GM18867 (cell line): ENCODE measurements at regions not wholly inside any gene's neighbourhood (a gene's known extent, or its start where the extent isn't known, plus 50 kb on each side); places are given as distances from the start of the nearest gene placed in this dataset.
"Not testable (repeated sequence)": the region's sequence is repeated elsewhere in the genome, so short reads cannot be mapped to it uniquely, and the experiment has no call there.

ENCODE experiments used
- ATAC-seq: cut with Tn5 transposase; IDR thresholded peaks from one replicate; pipeline ENCODE4 v1.9.1; 2021; ENCODE audit warnings: mild to moderate bottlenecking, moderate library complexity; ENCODE audit not compliant: unreplicated experiment

DNA sequence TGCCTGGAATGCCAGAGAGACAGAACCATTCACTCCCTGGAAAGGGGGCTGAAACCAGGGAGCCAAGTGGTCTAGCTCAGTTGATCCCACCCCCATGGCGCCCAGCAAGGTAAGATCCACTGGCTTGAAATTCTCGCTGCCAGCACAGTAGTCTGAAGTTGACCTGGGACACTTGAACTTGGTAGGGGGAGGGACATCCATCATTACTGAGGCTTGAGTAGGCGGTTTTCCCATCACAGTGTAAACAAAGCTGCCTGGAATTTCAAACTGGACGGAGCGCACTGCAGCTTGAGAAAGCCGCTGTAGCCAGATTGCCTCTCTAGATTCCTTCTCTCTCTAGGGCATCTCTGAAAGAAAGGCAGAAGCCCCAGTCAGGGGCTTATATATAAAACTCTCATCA lies 310.7 kb upstream of the DPPA4 start:
- no peak for ATAC-seq

DNA sequence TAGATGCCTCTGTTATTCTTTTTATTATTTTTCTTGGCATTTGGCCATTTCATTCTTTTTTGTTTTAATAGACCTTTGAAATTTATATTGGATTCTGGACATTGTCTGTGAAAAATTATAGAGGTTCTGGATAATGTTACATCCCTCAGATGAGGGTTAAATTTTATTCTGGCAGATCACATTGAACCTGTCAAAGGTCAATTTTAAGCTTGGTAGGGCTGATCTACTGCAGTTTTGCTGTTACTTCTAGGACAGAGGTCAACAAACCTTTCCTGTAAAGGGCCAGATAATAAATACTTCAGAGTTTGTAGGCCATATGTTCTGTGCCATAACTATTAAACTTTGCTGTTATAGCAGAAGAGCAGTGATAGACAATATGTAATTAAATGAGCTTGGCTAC lies 318.9 kb upstream of the DPPA4 start:
- no peak for ATAC-seq

DNA sequence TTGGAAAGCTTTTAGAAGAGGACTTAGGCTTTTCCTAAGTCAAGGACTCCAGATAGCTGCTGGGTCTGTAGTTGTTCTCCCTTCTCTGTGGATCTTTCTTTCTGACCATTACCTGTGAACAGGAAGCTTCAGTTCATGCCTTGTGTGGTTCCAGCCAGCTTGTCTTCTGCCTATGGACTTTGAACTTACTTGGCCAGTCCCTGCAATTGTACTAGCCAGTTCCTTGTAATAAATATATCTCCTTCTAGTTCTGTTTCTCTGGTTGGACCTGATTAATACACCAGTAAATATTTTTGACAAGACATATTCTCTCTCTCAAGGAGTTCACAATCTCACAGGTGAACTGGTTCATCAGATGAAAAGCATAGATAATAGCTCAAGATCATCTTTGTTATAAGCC lies 341.3 kb upstream of the DPPA4 start:
- no peak for ATAC-seq

DNA sequence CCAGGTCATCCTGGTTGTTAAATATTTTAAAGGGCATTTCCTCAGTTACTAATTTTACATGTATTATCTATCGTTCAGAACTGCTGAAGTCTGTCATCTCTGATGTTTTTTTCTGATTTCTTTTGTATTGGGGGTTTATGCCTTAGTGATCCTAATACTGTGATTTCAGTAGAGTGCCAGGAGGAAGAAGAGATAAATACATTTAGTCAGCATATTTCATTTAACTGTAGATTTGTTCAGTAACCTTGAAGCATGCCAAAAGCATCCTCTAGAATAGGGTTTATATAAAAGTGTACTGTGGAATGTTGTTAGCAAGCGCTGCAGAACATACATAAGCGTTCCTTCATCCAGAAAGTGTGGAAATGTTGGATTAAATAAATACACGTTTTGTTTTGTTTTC lies 342.3 kb upstream of the DPPA4 start:
- no peak for ATAC-seq

DNA sequence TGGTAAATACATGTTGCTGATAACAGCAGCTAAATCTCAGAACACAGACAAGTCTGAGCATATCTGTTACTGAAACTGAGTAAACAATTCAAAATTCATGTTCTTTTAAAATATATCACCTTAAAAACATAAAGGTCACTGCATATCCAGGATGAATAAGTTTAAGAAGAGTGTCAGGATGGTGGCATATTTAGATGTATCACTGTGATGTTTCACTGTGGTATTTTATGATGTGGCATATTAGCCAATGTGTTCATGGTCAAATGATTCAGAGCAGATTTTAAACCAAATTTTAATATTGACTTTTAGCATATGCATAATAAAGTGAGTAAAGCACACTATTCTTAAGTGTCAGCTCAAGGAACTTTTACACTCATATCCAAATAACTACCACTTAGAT lies 346.4 kb upstream of the DPPA4 start:
- no peak for ATAC-seq

DNA sequence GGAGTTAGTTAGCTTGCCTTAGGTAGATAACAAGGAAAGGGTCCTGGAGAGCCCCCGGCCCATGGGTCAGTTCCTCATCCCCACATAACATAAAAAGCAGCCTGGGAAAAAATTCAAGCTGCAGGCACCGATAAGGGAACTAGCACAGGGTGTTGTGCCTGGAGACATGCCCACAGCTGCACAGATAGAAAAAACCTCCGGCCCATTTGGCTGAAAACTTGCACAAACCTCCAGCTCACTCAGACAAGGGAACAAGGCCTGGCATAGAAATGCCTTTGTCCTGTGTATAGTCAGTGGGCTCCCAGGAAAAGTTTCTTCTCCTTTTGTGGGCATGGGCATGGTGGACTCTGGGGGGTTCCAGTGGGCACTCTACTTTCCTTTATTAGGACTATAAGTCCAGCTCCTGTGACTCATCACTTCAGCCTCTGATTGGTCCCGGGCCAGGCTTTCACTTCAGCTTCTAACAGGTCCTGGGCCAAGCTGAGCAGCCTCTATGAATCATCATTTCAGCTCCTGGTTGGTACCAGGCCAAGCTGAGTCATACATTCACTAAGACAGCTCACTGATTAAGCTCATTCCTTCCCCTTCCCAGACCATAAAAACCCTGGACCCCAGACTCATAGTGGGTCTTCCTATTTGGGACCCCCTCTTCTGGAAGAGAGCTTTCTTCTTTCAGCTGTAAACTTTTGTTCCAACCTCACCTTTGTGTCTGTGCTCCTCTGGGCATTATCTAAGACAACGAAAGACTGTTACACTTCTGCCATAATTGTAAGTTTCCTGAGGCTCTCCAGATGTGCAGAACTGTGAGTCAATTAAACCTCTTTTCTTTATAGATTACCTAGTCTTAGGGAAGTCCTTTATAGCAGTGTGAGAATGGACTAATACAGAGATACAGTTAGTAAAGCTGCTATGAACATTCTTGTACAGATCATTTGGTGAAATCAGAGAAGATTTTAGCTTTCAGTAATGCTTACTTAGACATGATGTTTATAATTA lies 348.0 kb upstream of the DPPA4 start:
- ATAC-seq: no peak

DNA sequence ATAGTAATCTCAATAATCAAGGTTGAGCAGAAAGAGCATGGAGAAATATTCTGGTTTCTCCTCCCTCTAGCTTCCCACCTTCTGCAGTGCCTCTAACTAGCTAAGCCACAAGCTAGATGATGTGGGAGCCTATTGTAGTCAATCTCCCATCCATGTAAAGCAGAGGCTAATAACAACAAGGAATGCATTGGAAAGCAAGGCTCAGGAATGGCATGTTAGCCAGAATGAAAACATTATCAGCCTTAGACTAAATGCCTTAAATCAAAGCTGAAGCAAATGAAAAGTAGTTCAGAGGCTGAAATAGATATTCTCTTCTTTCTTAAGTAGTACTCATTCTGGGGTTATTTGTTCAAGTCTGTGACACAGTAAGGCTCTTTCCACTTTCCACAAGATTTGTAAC lies 350.3 kb upstream of the DPPA4 start:
- no peak for ATAC-seq

DNA sequence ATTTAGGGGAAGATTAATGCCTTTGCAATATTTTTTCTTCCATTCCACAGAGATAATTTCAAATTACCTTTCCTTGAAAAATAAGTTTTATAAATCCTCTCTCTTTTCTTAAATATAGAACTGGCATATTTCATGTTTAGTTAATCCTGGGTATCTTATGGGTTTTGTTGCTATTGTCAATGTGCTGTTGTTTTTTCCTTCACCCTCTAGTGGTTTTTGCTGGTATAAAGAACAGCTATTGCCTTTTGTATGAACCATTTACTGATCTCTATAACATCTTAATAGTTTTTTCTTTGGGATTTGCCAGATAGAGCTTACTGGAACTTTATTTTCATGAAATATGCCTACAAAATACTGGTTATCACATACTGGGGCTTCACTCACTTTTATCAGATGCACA lies 359.6 kb upstream of the DPPA4 start:
- ATAC-seq: no peak

DNA sequence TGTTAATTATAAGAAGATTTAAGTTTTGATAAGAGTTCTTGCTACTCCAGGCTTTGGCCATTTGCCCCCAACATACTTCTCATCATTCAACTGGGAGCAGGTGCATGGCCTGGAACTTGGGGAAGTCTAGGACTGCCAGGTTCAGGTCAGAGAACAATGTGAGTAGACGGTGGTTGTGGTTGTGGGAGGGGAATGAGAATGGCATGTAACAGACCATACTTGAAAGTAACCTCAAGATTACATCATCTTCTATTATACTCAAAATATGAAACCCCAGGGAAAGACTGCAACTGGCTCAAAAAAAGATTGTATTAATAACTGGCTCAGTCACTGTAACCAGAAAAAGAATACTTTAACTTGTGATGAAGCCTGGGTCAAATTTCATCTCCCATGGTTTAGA lies 364.9 kb upstream of the DPPA4 start:
- peak; percentile 88 for ATAC-seq

DNA sequence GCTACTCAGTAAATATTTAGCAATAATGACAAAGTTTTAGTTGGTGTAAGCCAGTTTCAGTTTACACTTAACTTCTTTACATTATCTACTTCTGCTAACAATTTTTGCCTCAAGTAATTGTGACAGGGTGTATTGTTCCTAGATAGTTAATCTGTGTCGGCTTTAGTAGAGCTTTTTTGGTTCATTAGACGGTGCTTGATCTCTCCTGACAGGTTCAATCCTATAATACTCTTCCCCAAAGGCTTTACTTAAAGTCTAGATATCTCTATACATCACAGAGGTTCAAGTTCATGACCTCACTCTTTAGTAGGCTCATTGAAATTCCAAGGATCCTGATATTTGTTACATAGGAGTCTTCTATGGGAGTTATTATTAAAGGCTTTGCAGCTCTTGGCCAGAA lies 365.6 kb upstream of the DPPA4 start:
- peak; percentile 5 for ATAC-seq

DNA sequence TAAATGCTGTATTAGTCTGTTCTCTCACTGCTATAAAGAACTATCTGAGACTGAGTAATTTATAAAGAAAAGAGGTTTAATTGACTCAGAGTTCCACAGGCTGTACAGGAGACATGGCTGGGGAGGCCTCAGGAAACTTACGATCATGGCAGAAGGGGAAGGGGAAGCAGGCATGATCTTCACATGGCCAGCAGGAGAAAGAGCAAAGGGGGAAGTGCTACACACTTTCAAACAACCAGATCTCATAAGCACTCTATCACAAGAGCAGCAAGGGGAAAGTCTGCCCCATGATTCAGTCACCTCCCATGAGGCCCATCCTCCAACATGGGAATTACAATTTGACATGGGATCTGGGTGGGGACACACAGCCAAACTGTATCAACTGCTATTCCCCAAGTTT lies 367.8 kb upstream of the DPPA4 start:
- not testable (repeated sequence) for ATAC-seq

DNA sequence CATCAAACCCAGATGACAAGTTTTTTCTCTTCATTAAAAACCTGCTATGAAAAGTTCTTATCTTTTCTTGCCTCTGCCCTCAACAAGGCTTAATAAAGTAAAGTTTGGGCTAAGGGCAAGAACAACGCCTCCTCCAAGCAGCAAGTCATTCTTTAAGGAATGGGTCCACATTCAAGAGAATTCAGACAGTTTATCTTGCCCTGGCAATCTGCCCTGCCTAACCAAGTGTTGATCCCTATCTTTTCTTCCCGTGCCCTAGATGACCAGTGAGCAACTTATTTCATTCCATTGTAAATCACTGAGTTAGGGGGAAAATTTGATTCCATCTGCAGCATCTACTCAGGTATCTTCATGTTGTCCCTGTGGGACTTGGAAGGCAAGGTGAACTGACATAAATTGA lies 370.3 kb upstream of the DPPA4 start:
- no peak for ATAC-seq

DNA sequence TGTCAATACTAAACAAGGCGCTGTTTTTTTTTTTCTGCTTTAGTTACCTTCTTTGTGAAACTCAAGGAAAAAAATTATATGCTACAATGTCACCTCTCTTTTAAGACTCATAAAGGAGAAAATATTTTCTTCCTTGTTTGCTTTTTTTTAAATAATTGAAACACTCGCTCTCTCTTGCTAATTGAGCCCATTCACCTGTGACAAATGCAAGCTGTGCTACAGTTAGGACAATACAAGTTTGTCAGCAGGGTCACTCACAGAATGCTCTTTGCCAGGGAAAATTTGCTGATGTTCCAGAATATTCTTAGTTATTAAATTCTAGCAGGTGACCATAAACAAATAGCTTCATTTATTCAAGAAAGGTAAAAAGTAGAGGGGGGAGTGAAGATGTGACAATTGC lies 375.9 kb upstream of the DPPA4 start:
- ATAC-seq: no peak

DNA sequence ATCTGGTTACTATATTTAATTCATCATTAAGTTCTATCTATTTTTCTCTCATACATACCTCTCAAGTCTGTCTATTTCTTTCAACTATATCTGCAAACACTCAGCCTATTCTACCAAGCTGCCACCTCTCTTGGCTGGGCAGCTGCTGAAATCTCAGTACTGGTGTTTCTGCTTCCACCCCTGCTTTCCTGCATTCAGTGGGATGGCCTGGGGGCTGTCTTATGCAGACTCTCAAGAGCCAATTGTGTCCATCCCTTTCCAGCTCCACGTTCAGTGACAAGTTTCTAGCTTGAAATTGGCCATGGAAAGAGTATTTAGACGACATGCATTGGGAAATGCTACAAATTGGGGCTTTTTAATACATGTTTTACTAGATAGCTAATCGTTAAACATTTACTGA lies 378.4 kb upstream of the DPPA4 start:
- no peak for ATAC-seq

DNA sequence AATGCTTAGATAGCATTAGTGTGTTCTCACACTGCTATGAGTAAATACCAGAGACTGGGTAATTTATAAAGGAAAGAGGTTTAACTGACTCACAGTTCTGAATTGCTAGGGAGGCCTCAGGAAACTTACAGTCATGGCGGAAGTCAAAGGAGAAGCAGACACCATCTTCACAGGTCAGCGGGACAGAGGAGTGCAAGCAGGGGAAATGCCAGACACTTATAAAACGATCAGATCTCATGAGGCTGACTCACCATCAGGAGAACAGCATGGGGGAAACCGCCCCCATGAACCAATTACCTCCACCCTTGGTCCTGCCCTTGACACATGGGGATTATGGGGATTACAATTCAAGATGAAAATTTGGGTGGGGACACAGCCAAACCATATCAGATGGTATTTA lies 381.5 kb upstream of the DPPA4 start:
- no peak for ATAC-seq

DNA sequence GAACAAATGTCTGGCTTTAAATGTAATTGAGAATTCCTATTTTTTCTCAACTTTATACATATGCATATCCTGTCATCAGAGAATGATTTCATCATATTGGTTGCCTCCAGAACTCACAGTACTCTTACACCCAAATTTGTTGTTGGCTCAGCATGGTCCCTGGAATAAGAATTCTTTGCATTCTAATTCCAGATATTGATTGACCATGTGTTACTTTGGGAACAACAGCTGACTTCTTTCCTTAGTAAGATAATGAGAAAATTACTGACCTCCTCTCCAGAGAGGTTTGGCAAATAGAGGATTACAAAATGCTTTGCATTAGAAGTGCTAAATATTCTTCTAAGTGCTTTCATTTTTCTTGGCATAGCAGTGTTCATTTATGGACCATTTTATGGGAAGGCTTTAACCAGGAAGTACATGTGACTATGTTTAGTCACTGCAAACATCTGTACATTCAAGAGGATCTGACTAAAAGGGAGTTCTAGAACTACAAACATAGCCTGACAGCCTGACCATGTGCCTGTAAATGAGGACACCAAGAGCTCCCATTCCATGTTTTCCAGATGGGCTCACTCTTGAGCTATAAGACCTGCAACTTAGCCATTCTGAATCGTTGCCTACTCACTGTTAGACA lies 391.6 kb upstream of the DPPA4 start:
- no peak for ATAC-seq

DNA sequence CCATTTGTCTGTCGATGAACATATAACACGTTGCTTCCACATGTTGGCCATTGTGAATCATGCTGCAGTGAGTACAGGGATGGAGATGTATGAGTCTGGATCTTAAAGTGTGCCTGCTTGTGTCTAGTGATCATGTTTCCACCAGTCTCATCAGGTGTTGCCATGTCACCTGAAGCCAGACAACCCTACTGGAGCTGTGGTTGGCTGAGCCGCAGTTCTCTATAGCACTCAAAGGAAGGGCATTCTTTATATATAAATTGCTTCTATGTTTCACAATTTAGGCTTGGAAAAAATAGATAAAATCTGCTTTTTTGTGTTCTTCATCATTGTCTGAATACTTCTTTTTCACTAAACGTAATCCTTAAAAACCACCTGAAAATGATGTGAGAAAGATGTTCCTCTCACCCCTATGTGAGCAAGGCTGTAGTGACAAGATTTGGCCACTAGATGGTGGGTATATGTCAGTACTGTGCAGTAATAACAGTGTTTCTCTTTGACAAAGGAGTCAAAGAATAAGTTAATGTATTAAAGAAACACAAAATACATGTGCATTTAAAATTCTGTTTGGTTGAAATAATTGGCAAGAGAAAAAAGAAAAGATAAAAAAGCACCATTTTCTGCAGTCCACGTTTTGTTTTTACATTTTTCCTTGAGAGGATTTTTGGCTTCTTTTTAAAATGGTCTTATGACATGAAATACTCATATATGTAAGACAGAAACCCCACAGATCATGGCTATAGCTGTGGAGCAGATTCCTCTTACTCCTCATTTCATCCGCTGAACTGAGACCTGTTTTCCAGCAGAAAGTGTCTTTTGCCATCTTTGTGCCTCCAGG lies 394.5 kb upstream of the DPPA4 start:
- peak; percentile 96 for ATAC-seq

DNA sequence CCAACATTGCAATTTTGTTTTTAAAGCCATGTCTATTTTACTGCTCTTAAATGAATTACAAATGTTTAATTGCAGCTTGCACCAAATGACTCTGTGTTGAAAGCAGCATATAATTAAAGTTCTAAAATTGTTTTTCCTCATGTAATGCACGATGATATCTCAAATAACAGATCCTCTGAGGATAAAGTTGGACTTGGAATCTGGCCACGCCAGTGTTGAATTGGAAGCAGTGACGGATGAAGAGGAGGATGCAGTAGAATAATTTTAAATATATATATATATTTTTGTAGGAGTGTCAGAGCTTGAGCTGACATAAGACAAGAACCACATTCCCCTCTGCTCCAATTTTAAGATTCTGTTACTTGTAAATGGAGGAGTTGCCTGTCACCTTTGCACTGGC lies 406.6 kb upstream of the DPPA4 start:
- no peak for ATAC-seq

DNA sequence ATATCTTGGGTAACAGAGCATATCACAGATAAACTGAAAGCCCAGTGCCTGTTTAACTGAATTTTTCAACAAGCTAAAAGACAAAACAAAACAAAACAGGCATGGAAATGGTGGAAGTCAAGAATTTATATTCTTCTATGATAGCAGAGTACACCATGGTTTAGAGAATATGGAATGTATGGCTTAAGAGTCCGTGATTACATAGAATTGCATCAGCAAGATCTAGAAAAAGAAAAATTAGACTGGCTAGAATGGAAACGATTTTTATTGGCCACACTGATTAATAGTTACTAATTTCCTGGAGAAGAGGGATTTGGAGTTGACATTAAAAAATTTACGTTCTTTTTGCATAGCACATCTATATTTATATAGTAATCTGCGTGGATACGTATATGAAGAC lies 435.2 kb upstream of the DPPA4 start:
- ATAC-seq: no peak

DNA sequence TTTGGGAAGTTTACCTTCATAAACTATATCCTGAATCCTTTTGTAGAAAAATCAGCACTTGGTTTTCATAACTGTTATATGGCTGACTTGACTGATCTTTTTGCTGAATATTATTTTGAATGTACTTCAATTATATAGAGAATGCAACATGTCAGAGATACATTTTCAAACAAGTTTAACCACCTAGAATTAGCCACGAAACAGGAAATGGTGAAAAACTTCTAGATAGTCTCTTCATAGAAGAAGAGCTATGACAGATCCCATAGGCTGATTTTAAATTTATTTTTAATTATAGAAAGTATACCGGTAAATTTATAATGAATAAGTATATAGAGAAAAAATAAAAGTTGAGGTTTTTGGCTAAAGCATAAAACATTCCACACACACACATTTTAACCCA lies 436.8 kb upstream of the DPPA4 start:
- ATAC-seq: no peak

DNA sequence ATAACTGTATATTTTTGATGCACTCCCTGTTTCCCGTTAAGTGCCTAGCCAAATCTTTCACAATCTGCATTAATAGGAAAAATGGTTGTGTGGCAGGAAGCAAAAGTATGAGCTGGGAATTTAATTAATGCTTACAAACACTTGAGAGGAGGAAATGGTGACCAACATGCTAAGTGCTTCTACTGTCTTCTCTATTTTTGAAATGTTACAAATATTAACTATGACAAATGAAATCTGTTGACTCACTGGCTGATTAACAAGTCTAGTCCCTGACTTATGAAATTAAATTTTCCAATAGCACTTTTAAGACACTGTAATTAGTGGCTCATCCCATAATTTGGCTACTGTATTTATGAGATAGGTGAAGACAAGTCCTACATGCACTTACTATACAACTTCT lies 446.9 kb upstream of the DPPA4 start:
- ATAC-seq: no peak
